CD4-positive, alpha-beta T cell (primary cell): ENCODE measurements at regions not wholly inside any gene's neighbourhood (a gene's known extent, or its start where the extent isn't known, plus 50 kb on each side); places are given as distances from the start of the nearest gene placed in this dataset.
"Not testable (repeated sequence)": the region's sequence is repeated elsewhere in the genome, so short reads cannot be mapped to it uniquely, and the experiment has no call there.

ENCODE experiments used
- ATAC-seq: fragments of 200-7000 bp; cut with Tn5 transposase; one replicate; pipeline ENCODE4 v1.10.0; 2022; ENCODE audit warnings: mild to moderate bottlenecking; ENCODE audit not compliant: poor library complexity
- CTCF ChIA-PET: fragments of 350-600 bp; sonication (Branson Sonifier 250); formaldehyde crosslinking; loops from one replicate; lab custom pipeline; 2021; ENCODE audit warnings: antibody characterized with exemption, inconsistent platforms; lab: Charles Lee
- POLR2A ChIA-PET: fragments of 350-600 bp; sonication (Branson Sonifier 250); formaldehyde crosslinking; loops from one replicate; lab custom pipeline; 2021; ENCODE audit warnings: antibody characterized with exemption, inconsistent platforms; lab: Charles Lee
- DNase-seq, 14 experiments: peaks; one replicate each; pipeline ENCODE4 v3.0.0-alpha.2; 2013 to 2020; ENCODE audit warnings: mixed read lengths in 2 of 14
- H3K27ac ChIP-seq, 2 donors: one replicate each; pipeline versions ENCODE4 v1.5.1 to v1.7.0; 2013; ENCODE audit warnings: low read length in 2 of 2, low read depth in 1 of 2, mild to moderate bottlenecking in 1 of 2
- H3K27me3 ChIP-seq, 2 experiments: 1 replicate in 1 of 2; 2 replicates in 1 of 2; pipeline versions ENCODE4 v1.6.1 to v1.7.0; 2013; ENCODE audit warnings: low read length in 2 of 2, control low read depth in 1 of 2, mild to moderate bottlenecking in 1 of 2, moderate library complexity in 1 of 2; ENCODE audit not compliant: insufficient read depth in 2 of 2, control insufficient read depth in 1 of 2
- H3K36me3 ChIP-seq: one replicate; pipeline ENCODE4 v1.6.1; 2013; ENCODE audit warnings: low read length, control low read depth; ENCODE audit not compliant: insufficient read depth
- H3K4me1 ChIP-seq: one replicate; pipeline ENCODE4 v1.6.1; 2013; ENCODE audit warnings: low read length, control low read depth; ENCODE audit not compliant: insufficient read depth
- H3K4me3 ChIP-seq: one replicate; pipeline ENCODE4 v1.5.1; 2013; ENCODE audit warnings: mild to moderate bottlenecking, low read length, moderate library complexity
- H3K9me3 ChIP-seq, 2 experiments: 1 replicate in 1 of 2; 2 replicates in 1 of 2; pipeline versions ENCODE4 v1.6.1 to v1.7.0; 2013; ENCODE audit warnings: low read length in 2 of 2, mild to moderate bottlenecking in 2 of 2, control low read depth in 1 of 2, moderate library complexity in 1 of 2; ENCODE audit not compliant: control insufficient read depth in 1 of 2, insufficient read depth in 1 of 2
- H3K27ac Mint-ChIP-seq: one replicate; pipeline ENCODE4 v1.8.0; 2020; ENCODE audit warnings: mixed read lengths
- H3K27me3 Mint-ChIP-seq: one replicate; pipeline ENCODE4 v1.8.0; 2021; ENCODE audit warnings: mixed read lengths
- H3K36me3 Mint-ChIP-seq: one replicate; pipeline ENCODE4 v1.8.0; 2021; ENCODE audit warnings: low read depth, mixed read lengths
- H3K4me1 Mint-ChIP-seq: one replicate; pipeline ENCODE4 v1.8.0; 2021; ENCODE audit warnings: low read depth, mixed read lengths
- H3K4me3 Mint-ChIP-seq: one replicate; pipeline ENCODE4 v1.8.0; 2020; ENCODE audit warnings: mild to moderate bottlenecking, mixed read lengths
- H3K9me3 Mint-ChIP-seq: one replicate; pipeline ENCODE4 v1.8.0; 2020; ENCODE audit warnings: mixed read lengths
- intact Hi-C, 2 experiments: fragments of 100-400 bp; cut with DNase I in 1 of 2; cut with micrococcal nuclease in 1 of 2; formaldehyde crosslinking; loops; one replicate each; pipeline versions ENCODE4 v1.15.1 to v1.9.0; 2023 to 2025; cut with DNase I, micrococcal nuclease
- TF ChIP-seq, protein P1 (sequence below): fragments of 200-600 bp; IDR thresholded peaks from one replicate; pipeline ENCODE4 v1.8.0; 2022; ENCODE audit warnings: antibody characterized with exemption, mild to moderate bottlenecking

DNA sequence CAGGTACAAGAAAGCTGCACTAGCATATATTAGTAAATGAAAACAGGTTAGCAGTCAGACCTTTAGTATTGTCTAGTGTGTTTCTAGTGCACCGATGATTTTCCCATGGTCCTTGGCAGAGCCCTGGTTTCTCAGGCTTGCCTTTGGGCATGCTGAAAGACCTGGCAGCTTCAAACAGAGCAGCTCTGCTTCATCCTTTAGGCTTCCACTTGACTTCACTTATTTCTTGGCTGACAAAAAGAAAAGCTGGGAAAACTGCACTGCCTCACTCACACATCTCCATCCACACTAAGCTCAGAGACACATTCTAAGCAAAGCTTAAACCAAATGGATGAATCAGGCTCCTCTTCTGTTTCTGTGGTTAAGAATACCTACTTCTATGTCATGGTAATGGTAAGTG, 374.8 kb upstream of the PDZRN3 start:
- Mint-ChIP-seq H3K4me3 (no peak overlapping the region), H3K36me3 (no peaks in the 10 kb centered on the region), H3K27me3 (no peaks in the 10 kb centered on the region), H3K27ac (no peak overlapping the region), H3K4me1 (no peaks in the 10 kb centered on the region), H3K9me3 (peaks cover 9% of the 10 kb centered on the region)
- H3K4me3 ChIP-seq = no peak overlapping the region
- ChIA-PET CTCF (no interaction called here), POLR2A (no interaction called here)
- TF ChIP-seq, protein P1, sequence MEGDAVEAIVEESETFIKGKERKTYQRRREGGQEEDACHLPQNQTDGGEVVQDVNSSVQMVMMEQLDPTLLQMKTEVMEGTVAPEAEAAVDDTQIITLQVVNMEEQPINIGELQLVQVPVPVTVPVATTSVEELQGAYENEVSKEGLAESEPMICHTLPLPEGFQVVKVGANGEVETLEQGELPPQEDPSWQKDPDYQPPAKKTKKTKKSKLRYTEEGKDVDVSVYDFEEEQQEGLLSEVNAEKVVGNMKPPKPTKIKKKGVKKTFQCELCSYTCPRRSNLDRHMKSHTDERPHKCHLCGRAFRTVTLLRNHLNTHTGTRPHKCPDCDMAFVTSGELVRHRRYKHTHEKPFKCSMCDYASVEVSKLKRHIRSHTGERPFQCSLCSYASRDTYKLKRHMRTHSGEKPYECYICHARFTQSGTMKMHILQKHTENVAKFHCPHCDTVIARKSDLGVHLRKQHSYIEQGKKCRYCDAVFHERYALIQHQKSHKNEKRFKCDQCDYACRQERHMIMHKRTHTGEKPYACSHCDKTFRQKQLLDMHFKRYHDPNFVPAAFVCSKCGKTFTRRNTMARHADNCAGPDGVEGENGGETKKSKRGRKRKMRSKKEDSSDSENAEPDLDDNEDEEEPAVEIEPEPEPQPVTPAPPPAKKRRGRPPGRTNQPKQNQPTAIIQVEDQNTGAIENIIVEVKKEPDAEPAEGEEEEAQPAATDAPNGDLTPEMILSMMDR = no peak
- H3K36me3 ChIP-seq = no peaks in the 10 kb centered on the region
- no peaks in the 10 kb centered on the region for H3K27me3 ChIP-seq
- ATAC-seq (no peak), DNase-seq (no peak)
- no peak overlapping the region for H3K27ac ChIP-seq
- H3K4me1 ChIP-seq = no peaks in the 10 kb centered on the region
- peaks cover 0 to 4% of the 10 kb centered on the region in 2 experiments for H3K9me3 ChIP-seq
- intact Hi-C loops = no loop called here

DNA sequence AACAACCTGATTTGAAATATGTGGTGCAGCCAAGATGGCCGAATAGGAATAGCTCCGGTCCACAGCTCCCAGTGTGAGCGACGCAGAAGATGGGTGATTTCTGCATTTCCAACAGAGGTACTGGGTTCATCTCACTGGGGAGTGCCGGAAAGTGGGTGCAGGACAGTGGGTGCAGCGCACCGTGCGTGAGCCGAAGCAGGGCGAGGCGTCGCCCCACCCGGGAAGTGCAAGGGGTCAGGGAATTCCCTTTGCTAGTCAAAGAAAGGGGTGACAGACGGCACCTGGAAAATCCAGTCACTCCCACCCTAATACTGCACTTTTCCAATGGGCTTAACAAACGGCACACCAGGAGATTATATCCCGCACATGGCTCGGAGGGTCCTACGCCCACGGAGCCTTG, 365.9 kb upstream of the PDZRN3 start:
- H3K27ac Mint-ChIP-seq, H3K27me3 ChIP-seq, DNase-seq, H3K36me3 ChIP-seq, intact Hi-C loops, POLR2A ChIA-PET, H3K9me3 ChIP-seq, ATAC-seq, H3K4me1 Mint-ChIP-seq, H3K4me3 Mint-ChIP-seq, H3K27me3 Mint-ChIP-seq, H3K36me3 Mint-ChIP-seq, H3K4me1 ChIP-seq, H3K27ac ChIP-seq, H3K9me3 Mint-ChIP-seq, CTCF ChIA-PET, H3K4me3 ChIP-seq: not testable (repeated sequence)

DNA sequence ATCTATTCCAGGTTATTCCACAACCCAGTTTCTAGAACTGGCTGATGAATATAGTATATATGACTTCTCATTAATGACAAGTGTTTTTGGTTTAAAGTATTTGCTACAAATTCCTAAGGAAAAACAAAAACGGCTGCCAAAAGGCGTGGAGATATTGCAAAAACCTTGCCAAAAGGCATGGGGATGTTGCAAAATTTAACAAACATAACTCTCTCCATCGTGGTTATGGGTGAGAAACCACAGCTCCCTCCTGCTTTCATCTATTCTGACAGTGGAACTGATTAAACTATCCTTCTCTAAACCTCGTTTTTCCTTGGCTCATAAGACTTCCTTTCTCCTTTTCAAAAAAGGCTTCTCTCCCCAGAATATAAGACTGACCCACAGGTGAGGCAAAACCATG, 342.0 kb upstream of the PDZRN3 start:
- intact Hi-C loops = no loop called here
- Histone ChIP-seq H3K4me3 (no peak overlapping the region), H3K9me3 (no peaks in the 10 kb centered on the region), H3K36me3 (no peaks in the 10 kb centered on the region), H3K27ac (no peak overlapping the region), H3K27me3 (no peaks in the 10 kb centered on the region), H3K4me1 (no peaks in the 10 kb centered on the region)
- Mint-ChIP-seq H3K9me3 (peaks cover 2% of the 10 kb centered on the region), H3K27ac (no peak overlapping the region), H3K27me3 (no peaks in the 10 kb centered on the region), H3K36me3 (no peaks in the 10 kb centered on the region), H3K4me1 (no peaks in the 10 kb centered on the region), H3K4me3 (no peak overlapping the region)
- ChIA-PET CTCF (no interaction called here), POLR2A (no interaction called here)
- TF ChIP-seq, protein P1 = no peak
- DNase-seq (no peak), ATAC-seq (no peak)

DNA sequence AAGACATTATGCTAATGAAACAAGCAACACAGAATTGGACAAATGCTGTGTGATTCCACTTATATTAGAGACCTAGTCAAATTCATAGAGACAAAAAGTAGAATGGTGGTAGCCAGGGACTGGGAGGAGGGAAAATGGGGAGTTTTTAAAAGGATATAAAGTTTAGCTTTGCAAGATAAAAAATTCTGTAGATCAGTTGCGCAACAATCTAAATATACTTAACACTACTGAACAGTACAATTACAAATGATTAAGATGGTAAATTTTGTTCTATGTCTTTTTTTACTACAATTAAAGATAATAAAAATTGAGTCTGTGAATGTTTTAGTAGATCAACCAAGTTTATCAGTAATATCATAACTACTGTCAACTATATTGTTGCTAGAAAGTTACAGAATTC, 340.1 kb upstream of the PDZRN3 start:
- ChIA-PET POLR2A (no interaction called here), CTCF (no interaction called here)
- H3K27ac ChIP-seq = no peak overlapping the region
- H3K27me3 ChIP-seq = no peaks in the 10 kb centered on the region
- Mint-ChIP-seq H3K4me1 (no peaks in the 10 kb centered on the region), H3K27me3 (no peaks in the 10 kb centered on the region), H3K36me3 (no peaks in the 10 kb centered on the region), H3K4me3 (no peak overlapping the region), H3K27ac (no peak overlapping the region), H3K9me3 (peaks cover under 1% of the 10 kb centered on the region)
- intact Hi-C loops = no loop called here
- TF ChIP-seq, protein P1 = no peak
- ATAC-seq (no peak), DNase-seq (no peak)
- H3K9me3 ChIP-seq = no peaks in the 10 kb centered on the region
- no peaks in the 10 kb centered on the region for H3K36me3 ChIP-seq
- H3K4me1 ChIP-seq = no peaks in the 10 kb centered on the region
- H3K4me3 ChIP-seq = no peak overlapping the region
